Astrocyte (in vitro differentiated cells and primary cell): ENCODE measurements at regions not wholly inside any gene's neighbourhood (a gene's known extent, or its start where the extent isn't known, plus 50 kb on each side); places are given as distances from the start of the nearest gene placed in this dataset.

ENCODE experiments used
- EZH2 ChIP-seq: IDR thresholded peaks from 2 replicates; pipeline ENCODE4 v1.6.1; 2012; ENCODE audit warnings: mild to moderate bottlenecking, low read length, inconsistent platforms; ENCODE audit not compliant: insufficient read depth
- TF ChIP-seq, protein P1 (sequence below): IDR thresholded peaks from 2 replicates; pipeline ENCODE4 v1.5.1; 2011; ENCODE audit warnings: low read depth, mild to moderate bottlenecking, inconsistent platforms, low read length, moderate library complexity; ENCODE audit not compliant: insufficient read depth

DNA sequence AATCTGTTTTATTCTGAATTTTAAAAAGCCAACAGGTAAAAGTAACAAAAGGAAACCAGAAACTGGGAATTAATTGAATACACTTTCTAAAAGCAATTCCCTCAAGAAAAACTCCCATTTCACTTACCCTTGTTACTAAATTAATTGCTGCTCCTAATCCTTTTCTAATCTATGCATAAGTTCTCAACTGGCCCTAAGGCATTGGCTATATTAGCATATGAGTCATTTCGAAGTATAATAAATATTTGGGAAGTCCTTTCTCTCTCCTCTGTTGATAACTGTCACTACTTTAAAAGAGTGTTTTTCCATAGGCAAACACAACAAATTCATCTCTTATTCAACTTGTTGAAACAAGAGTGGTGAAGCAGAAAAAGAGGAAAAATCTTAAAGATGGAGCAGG, 486.5 kb upstream of the HTR2C start:
- TF ChIP-seq, protein P1, sequence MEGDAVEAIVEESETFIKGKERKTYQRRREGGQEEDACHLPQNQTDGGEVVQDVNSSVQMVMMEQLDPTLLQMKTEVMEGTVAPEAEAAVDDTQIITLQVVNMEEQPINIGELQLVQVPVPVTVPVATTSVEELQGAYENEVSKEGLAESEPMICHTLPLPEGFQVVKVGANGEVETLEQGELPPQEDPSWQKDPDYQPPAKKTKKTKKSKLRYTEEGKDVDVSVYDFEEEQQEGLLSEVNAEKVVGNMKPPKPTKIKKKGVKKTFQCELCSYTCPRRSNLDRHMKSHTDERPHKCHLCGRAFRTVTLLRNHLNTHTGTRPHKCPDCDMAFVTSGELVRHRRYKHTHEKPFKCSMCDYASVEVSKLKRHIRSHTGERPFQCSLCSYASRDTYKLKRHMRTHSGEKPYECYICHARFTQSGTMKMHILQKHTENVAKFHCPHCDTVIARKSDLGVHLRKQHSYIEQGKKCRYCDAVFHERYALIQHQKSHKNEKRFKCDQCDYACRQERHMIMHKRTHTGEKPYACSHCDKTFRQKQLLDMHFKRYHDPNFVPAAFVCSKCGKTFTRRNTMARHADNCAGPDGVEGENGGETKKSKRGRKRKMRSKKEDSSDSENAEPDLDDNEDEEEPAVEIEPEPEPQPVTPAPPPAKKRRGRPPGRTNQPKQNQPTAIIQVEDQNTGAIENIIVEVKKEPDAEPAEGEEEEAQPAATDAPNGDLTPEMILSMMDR, result no peak
- no peak for TF ChIP-seq EZH2
